Eye (tissue), 1 donor: ENCODE measurements at regions not wholly inside any gene's neighbourhood (a gene's known extent, or its start where the extent isn't known, plus 50 kb on each side); places are given as distances from the start of the nearest gene placed in this dataset.

ENCODE experiments used
- DNase-seq: peaks from one replicate; pipeline ENCODE4 v3.0.0-alpha.2; 2015

GRCh38 chr10:33453081-33454025, 118.9 kb upstream of the NRP1 start:
- no peak for DNase-seq

GRCh38 chr10:33448421-33449140, 114.1 kb upstream of the NRP1 start:
- no peak for DNase-seq

- no peak for DNase-seq
These were observed 107.1 kb upstream of the NRP1 start for GRCh38 chr10:33441561-33441960.

- no peak for DNase-seq
These were observed 100.5 kb upstream of the NRP1 start for GRCh38 chr10:33434933-33435332.

GRCh38 chr10:33428682-33429081, 94.2 kb upstream of the NRP1 start:
- peak; percentile 52 for DNase-seq

- peak; percentile 61 for DNase-seq
These were observed 88.7 kb upstream of the NRP1 start for GRCh38 chr10:33423154-33423529.

- DNase-seq, result peak; percentile 12
These were observed 88.1 kb upstream of the NRP1 start for GRCh38 chr10:33422471-33423153.

GRCh38 chr10:33421789-33422462, 87.5 kb upstream of the NRP1 start:
- peak; percentile 11 for DNase-seq

GRCh38 chr10:33419311-33419710, 84.8 kb upstream of the NRP1 start:
- DNase-seq, result no peak

GRCh38 chr10:33418301-33418700, 83.8 kb upstream of the NRP1 start:
- no peak for DNase-seq

GRCh38 chr10:33416691-33417090, 82.2 kb upstream of the NRP1 start:
- DNase-seq, result no peak

- no peak for DNase-seq
These were observed 81.7 kb upstream of the NRP1 start for GRCh38 chr10:33416209-33416608.

GRCh38 chr10:33414841-33415240, 80.4 kb upstream of the NRP1 start:
- no peak for DNase-seq

GRCh38 chr10:33412653-33413361, 78.3 kb upstream of the NRP1 start:
- no peak for DNase-seq

- no peak for DNase-seq
These were observed 77.8 kb upstream of the NRP1 start for GRCh38 chr10:33412241-33412640.

- no peak for DNase-seq
These were observed 76.4 kb upstream of the NRP1 start for GRCh38 chr10:33410860-33411234.

- DNase-seq, result no peak
These were observed 75.8 kb upstream of the NRP1 start for GRCh38 chr10:33410096-33410859.

- no peak for DNase-seq
These were observed 72.1 kb upstream of the NRP1 start for GRCh38 chr10:33406596-33406995.

- DNase-seq, result no peak
These were observed 68.0 kb upstream of the NRP1 start for GRCh38 chr10:33402220-33403073.

GRCh38 chr10:33401300-33401699, 66.8 kb upstream of the NRP1 start:
- DNase-seq, result no peak

- no peak for DNase-seq
These were observed 64.3 kb upstream of the NRP1 start for GRCh38 chr10:33398796-33399195.
